ENCODE measurements at regions not wholly inside any gene's neighbourhood (a gene's known extent, or its start where the extent isn't known, plus 50 kb on each side); places are given as distances from the start of the nearest gene placed in this dataset.
"Not testable (repeated sequence)": the region's sequence is repeated elsewhere in the genome, so short reads cannot be mapped to it uniquely, and the experiment has no call there.

- DNase-seq: no peak
These were observed 1449.7 kb downstream of the GATA3 start for GRCh38 chr10:9504227-9504626.

- DNase-seq: no peak
These were observed 1451.1 kb downstream of the GATA3 start for GRCh38 chr10:9505546-9505945.

DNA sequence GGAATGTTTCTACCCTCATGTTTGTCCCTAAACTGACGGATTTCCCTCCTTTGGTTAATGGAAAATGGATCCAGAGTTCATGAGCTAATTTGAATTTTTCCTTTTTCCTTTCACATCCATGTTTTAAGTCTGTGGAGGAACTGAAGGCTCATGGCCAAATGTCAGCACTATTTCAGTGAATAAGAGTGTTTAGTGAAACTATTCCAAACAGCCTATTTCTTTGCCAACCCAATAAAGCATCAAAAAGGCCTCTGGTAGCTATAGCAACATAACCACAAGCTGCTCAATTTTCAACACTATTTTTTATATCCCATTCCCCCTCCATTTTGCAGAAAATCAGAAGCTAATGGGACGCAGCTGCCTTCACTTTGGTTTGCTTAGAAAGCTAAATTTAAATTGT, 1454.1 kb downstream of the GATA3 start:
- DNase-seq: peak; percentile 29

DNA sequence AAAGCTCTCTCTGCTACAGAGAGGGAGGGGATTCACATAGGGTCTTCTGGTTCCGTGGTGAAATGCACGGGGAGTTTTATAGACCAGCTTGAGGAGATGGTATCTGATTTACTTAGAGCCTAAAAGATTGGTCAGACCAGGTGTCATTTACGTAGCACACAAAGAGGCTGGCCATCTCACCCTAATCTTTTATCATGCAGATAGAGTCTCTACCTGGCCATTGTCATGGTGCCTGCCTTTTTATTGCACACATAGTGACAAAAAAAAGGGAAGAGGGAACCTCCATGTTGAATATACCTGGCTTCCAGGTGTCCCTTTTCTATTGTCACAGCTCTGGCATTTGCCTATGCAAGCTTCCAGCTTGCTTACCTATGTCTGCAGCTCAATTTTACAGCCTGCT, 1456.1 kb downstream of the GATA3 start:
- no peak for DNase-seq

- DNase-seq: no peak
These were observed 1461.4 kb downstream of the GATA3 start for GRCh38 chr10:9515922-9516321.

DNA sequence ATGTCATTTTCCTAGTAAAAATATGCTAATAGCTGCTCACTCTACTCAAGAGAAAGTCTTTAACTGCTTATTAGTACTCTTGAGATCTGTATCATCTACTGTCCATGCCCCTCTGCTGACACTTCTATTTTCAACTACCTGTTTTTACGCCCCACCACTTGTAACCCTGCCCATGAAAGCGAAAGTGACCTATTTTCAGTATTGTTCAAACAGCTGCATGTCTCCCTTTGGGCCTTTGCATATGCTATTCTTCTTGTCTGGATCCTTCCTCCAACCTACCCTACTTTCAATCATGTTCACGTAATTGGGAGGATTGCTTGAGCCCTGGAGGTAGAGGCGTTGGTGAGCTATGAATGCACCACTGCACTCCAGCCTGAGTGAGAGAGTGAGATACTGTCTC, 1481.3 kb downstream of the GATA3 start:
- no peak for DNase-seq

- DNase-seq: no peak
These were observed 1472.6 kb upstream of the CELF2 start for GRCh38 chr10:9545073-9545472.

- DNase-seq: no peak
These were observed 1469.5 kb upstream of the CELF2 start for GRCh38 chr10:9547936-9548904.

DNA sequence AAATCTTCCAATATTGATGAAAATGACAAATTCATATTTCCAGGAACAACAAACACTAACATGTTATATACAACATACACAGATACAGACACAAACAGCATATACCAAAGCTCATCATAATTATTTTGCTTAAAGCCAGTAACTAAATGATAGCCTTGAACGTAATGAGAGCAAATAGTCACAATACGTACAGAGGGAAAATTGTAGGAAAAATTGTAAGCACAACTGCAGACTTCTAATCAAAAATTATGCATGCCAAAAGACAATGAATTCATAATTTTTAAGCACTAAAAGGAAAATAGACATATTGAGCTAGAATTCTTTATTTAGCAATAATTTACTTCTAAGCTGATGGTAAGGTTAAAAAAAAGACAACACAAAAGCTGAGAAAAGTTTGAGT, 1466.9 kb upstream of the CELF2 start:
- DNase-seq: no peak

- no peak for DNase-seq
These were observed 1463.4 kb upstream of the CELF2 start for GRCh38 chr10:9554321-9554720.

- DNase-seq: no peak
These were observed 1456.7 kb upstream of the CELF2 start for GRCh38 chr10:9560976-9561375.

GRCh38 chr10:9561821-9562505, 1455.7 kb upstream of the CELF2 start:
- no peak for DNase-seq

- peak; percentile 58 for DNase-seq
These were observed 1439.9 kb upstream of the CELF2 start for GRCh38 chr10:9577746-9578145.

GRCh38 chr10:9579110-9579705, 1438.5 kb upstream of the CELF2 start:
- DNase-seq: no peak

DNA sequence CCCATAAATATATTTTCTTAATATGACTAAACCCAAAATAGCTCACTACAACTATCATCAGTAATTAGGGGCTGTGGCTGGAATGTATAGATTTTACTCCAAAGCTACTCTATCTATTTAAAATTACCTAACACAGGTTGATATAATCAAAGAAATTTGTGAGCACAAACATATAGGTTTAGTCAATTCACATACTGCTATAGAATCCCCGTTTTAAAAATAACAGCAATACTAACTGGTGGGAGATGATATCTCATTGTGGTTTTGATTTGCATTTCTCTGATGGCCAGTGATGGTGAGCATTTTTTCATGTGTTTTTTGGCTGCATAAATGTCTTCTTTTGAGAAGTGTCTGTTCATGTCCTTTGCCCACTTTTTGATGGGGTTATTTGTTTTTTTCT, 1434.9 kb upstream of the CELF2 start:
- DNase-seq: not testable (repeated sequence)

GRCh38 chr10:9596368-9596920, 1421.2 kb upstream of the CELF2 start:
- DNase-seq: no peak

DNA sequence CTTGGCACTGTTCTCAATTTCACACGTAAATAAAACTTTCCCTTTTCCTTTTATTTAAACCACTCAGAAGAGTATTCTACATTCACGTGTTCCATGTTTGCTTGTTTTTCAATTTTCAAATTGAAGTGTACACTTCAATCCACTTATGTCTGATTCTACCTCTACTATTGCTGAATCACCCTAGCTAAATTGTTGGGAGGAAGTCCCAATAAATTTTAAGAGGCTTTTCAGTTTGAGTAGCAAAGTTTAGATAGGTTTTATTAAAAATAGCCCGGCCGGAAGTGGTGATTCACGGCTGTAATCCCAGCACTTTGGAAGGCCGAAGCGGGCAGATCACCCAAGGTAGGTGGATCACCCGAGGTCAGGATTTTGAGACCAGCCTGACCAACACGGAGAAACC, 1414.7 kb upstream of the CELF2 start:
- no peak for DNase-seq

DNA sequence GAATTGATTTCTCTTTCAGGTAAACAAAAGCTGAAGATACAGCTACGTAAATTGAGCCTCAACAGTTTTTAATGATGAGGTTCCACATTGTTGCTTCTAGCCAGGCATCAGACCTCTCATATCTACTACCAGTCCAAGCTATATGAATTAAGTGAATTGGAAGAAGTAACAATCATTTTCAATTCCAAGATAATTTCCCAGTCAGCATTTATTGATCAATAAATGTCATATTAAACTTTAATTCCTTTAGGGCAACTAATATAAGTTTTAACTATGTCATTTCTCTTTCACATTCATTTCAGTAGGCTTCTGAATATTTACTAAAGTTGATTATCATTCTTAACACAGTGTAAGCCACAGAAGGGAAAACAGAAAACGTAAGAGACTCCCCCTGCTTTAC, 1413.7 kb upstream of the CELF2 start:
- no peak for DNase-seq

GRCh38 chr10:9605231-9605630, 1412.4 kb upstream of the CELF2 start:
- DNase-seq: no peak

DNA sequence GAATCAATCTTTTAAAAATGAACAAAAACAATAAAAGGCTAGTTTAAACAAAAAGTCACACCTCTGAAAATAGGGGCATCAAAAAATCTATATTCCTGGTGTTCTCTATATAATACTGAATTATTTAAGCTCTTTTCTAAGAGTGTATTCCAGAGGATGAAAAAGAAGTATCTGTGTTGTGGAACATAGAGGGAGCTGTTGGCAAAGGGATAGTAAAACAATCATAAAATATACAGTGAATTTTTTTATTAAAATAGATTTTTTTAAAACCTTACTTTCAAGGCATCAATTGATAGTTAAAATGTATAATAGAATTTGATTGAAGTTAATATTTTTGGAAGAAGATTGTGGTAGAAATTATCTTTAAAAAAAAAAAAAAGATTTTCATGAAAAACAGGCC, 1409.1 kb upstream of the CELF2 start:
- no peak for DNase-seq

- DNase-seq: no peak
These were observed 1404.2 kb upstream of the CELF2 start for GRCh38 chr10:9613338-9614075.

DNA sequence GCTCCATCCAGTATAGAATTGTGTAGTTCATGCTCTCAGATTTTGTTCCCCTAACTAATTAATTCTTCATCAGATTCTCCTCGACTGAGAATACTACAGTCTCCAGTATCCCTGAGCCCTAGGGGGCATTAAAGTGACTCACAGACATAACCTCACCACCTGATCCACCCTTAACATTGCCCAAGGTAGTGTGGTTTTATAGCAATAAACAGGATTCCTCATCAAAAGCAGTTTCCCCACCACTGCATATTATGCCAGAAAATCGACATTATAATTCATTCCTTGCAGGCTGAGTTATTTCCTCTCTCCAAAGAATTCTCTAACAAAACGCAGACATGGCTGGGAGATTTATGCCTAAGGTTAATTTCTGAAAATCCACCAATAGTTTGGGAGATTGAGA, 1402.5 kb upstream of the CELF2 start:
- no peak for DNase-seq

DNA sequence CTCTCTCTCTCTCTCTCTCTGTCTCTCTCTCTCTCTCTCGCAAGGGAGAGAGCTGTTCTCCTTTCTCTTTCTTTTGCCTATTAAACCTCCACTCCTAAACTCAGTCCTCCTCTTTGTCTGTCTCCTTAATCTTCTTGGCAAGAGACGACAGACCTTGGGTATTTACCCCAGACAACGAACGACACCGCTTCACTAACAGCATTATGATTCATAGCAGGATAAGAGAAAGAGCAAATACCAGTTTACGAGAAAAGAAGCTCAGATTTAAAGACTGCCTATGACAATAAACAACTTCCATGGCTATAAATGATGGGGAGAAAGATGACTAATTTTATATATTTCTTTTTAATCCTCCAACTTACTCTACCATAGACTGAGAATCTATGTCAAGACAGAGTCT, 1396.5 kb upstream of the CELF2 start:
- no peak for DNase-seq
